ENCODE measurements at regions not wholly inside any gene's neighbourhood (a gene's known extent, or its start where the extent isn't known, plus 50 kb on each side); places are given as distances from the start of the nearest gene placed in this dataset.
"Not testable (repeated sequence)": the region's sequence is repeated elsewhere in the genome, so short reads cannot be mapped to it uniquely, and the experiment has no call there.

- no peak for DNase-seq
- Histone ChIP-seq H3K4me3 (ENCODE audit: insufficient read depth, low read depth, low read length, poor library complexity, severe bottlenecking) (no peak overlapping the region), H3K9me3 (ENCODE audit: control insufficient read depth, low read length) (no peaks in the 10 kb centered on the region), H3K27me3 (replicated peaks; ENCODE audit: control insufficient read depth, insufficient read depth, low read length, poor library complexity, severe bottlenecking) (no peaks in the 10 kb centered on the region), H3K27ac (ENCODE audit: insufficient read depth, low read length, poor library complexity, severe bottlenecking) (no peak overlapping the region), H3K4me1 (ENCODE audit: control insufficient read depth, insufficient read depth, low read length, poor library complexity, severe bottlenecking) (no peaks in the 10 kb centered on the region), H3K36me3 (ENCODE audit: control insufficient read depth, insufficient read depth, low read length) (no peaks in the 10 kb centered on the region)
These were observed 1534.6 kb downstream of the GRIK2 start for GRCh38 chr6:102928109-102928508.

- DNase-seq: no peak
- H3K4me3 ChIP-seq (ENCODE audit: insufficient read depth, low read depth, low read length, poor library complexity, severe bottlenecking): no peak overlapping the region
- H3K27me3 ChIP-seq (replicated peaks; ENCODE audit: control insufficient read depth, insufficient read depth, low read length, poor library complexity, severe bottlenecking): no peaks in the 10 kb centered on the region
- H3K36me3 ChIP-seq (ENCODE audit: control insufficient read depth, insufficient read depth, low read length): no peaks in the 10 kb centered on the region
- no peaks in the 10 kb centered on the region for H3K9me3 ChIP-seq (ENCODE audit: control insufficient read depth, low read length)
- H3K27ac ChIP-seq (ENCODE audit: insufficient read depth, low read length, poor library complexity, severe bottlenecking): no peak overlapping the region
- no peaks in the 10 kb centered on the region for H3K4me1 ChIP-seq (ENCODE audit: control insufficient read depth, insufficient read depth, low read length, poor library complexity, severe bottlenecking)
These were observed 1524.7 kb downstream of the GRIK2 start for GRCh38 chr6:102918161-102918560.

- H3K27ac ChIP-seq (ENCODE audit: insufficient read depth, low read length, poor library complexity, severe bottlenecking): no peak overlapping the region
- H3K4me3 ChIP-seq (ENCODE audit: insufficient read depth, low read depth, low read length, poor library complexity, severe bottlenecking): no peak overlapping the region
- no peaks in the 10 kb centered on the region for H3K9me3 ChIP-seq (ENCODE audit: control insufficient read depth, low read length)
- no peaks in the 10 kb centered on the region for H3K4me1 ChIP-seq (ENCODE audit: control insufficient read depth, insufficient read depth, low read length, poor library complexity, severe bottlenecking)
- no peaks in the 10 kb centered on the region for H3K36me3 ChIP-seq (ENCODE audit: control insufficient read depth, insufficient read depth, low read length)
- DNase-seq: no peak
- no peaks in the 10 kb centered on the region for H3K27me3 ChIP-seq (replicated peaks; ENCODE audit: control insufficient read depth, insufficient read depth, low read length, poor library complexity, severe bottlenecking)
These were observed 1518.1 kb downstream of the GRIK2 start for GRCh38 chr6:102911571-102911970.

GRCh38 chr6:102910701-102911139 is 1517.2 kb downstream of the GRIK2 start:
- H3K36me3 ChIP-seq (ENCODE audit: control insufficient read depth, insufficient read depth, low read length); H3K9me3 ChIP-seq (ENCODE audit: control insufficient read depth, low read length); H3K27ac ChIP-seq (ENCODE audit: insufficient read depth, low read length, poor library complexity, severe bottlenecking); H3K4me3 ChIP-seq (ENCODE audit: insufficient read depth, low read depth, low read length, poor library complexity, severe bottlenecking); H3K27me3 ChIP-seq (replicated peaks; ENCODE audit: control insufficient read depth, insufficient read depth, low read length, poor library complexity, severe bottlenecking); H3K4me1 ChIP-seq (ENCODE audit: control insufficient read depth, insufficient read depth, low read length, poor library complexity, severe bottlenecking); DNase-seq: not testable (repeated sequence)

GRCh38 chr6:102907181-102907580 is 1513.7 kb downstream of the GRIK2 start:
- H3K27ac ChIP-seq (ENCODE audit: insufficient read depth, low read length, poor library complexity, severe bottlenecking): no peak overlapping the region
- no peak overlapping the region for H3K4me3 ChIP-seq (ENCODE audit: insufficient read depth, low read depth, low read length, poor library complexity, severe bottlenecking)
- no peaks in the 10 kb centered on the region for H3K27me3 ChIP-seq (replicated peaks; ENCODE audit: control insufficient read depth, insufficient read depth, low read length, poor library complexity, severe bottlenecking)
- no peak for DNase-seq
- H3K9me3 ChIP-seq (ENCODE audit: control insufficient read depth, low read length): no peaks in the 10 kb centered on the region
- H3K4me1 ChIP-seq (ENCODE audit: control insufficient read depth, insufficient read depth, low read length, poor library complexity, severe bottlenecking): no peaks in the 10 kb centered on the region
- no peaks in the 10 kb centered on the region for H3K36me3 ChIP-seq (ENCODE audit: control insufficient read depth, insufficient read depth, low read length)

GRCh38 chr6:102902471-102902870 is 1509.0 kb downstream of the GRIK2 start:
- H3K9me3 ChIP-seq (ENCODE audit: control insufficient read depth, low read length): no peaks in the 10 kb centered on the region
- no peak for DNase-seq
- H3K4me3 ChIP-seq (ENCODE audit: insufficient read depth, low read depth, low read length, poor library complexity, severe bottlenecking): no peak overlapping the region
- H3K36me3 ChIP-seq (ENCODE audit: control insufficient read depth, insufficient read depth, low read length): no peaks in the 10 kb centered on the region
- no peaks in the 10 kb centered on the region for H3K4me1 ChIP-seq (ENCODE audit: control insufficient read depth, insufficient read depth, low read length, poor library complexity, severe bottlenecking)
- H3K27ac ChIP-seq (ENCODE audit: insufficient read depth, low read length, poor library complexity, severe bottlenecking): no peak overlapping the region
- H3K27me3 ChIP-seq (replicated peaks; ENCODE audit: control insufficient read depth, insufficient read depth, low read length, poor library complexity, severe bottlenecking): no peaks in the 10 kb centered on the region

GRCh38 chr6:102895683-102896082 is 1502.2 kb downstream of the GRIK2 start:
- H3K4me3 ChIP-seq (ENCODE audit: insufficient read depth, low read depth, low read length, poor library complexity, severe bottlenecking): no peak overlapping the region
- H3K36me3 ChIP-seq (ENCODE audit: control insufficient read depth, insufficient read depth, low read length): no peaks in the 10 kb centered on the region
- no peaks in the 10 kb centered on the region for H3K4me1 ChIP-seq (ENCODE audit: control insufficient read depth, insufficient read depth, low read length, poor library complexity, severe bottlenecking)
- no peak for DNase-seq
- H3K9me3 ChIP-seq (ENCODE audit: control insufficient read depth, low read length): no peaks in the 10 kb centered on the region
- H3K27me3 ChIP-seq (replicated peaks; ENCODE audit: control insufficient read depth, insufficient read depth, low read length, poor library complexity, severe bottlenecking): no peaks in the 10 kb centered on the region
- H3K27ac ChIP-seq (ENCODE audit: insufficient read depth, low read length, poor library complexity, severe bottlenecking): no peak overlapping the region

- H3K4me1 ChIP-seq (ENCODE audit: control insufficient read depth, insufficient read depth, low read length, poor library complexity, severe bottlenecking): no peaks in the 10 kb centered on the region
These were observed 1491.7 kb downstream of the GRIK2 start for GRCh38 chr6:102885165-102885564.

GRCh38 chr6:102853249-102853955 is 1459.9 kb downstream of the GRIK2 start:
- DNase-seq: no peak
- no peaks in the 10 kb centered on the region for H3K9me3 ChIP-seq (ENCODE audit: control insufficient read depth, low read length)
- H3K4me1 ChIP-seq (ENCODE audit: control insufficient read depth, insufficient read depth, low read length, poor library complexity, severe bottlenecking): no peaks in the 10 kb centered on the region
- no peak overlapping the region for H3K4me3 ChIP-seq (ENCODE audit: insufficient read depth, low read depth, low read length, poor library complexity, severe bottlenecking)
- H3K36me3 ChIP-seq (ENCODE audit: control insufficient read depth, insufficient read depth, low read length): no peaks in the 10 kb centered on the region
- no peak overlapping the region for H3K27ac ChIP-seq (ENCODE audit: insufficient read depth, low read length, poor library complexity, severe bottlenecking)
- H3K27me3 ChIP-seq (replicated peaks; ENCODE audit: control insufficient read depth, insufficient read depth, low read length, poor library complexity, severe bottlenecking): no peaks in the 10 kb centered on the region

More at GRCh38 chr6:102885165-102885564, 1491.7 kb downstream of the GRIK2 start:
- no peak overlapping the region for H3K4me3 ChIP-seq (ENCODE audit: insufficient read depth, low read depth, low read length, poor library complexity, severe bottlenecking)
- DNase-seq: no peak
- no peaks in the 10 kb centered on the region for H3K36me3 ChIP-seq (ENCODE audit: control insufficient read depth, insufficient read depth, low read length)
- H3K27ac ChIP-seq (ENCODE audit: insufficient read depth, low read length, poor library complexity, severe bottlenecking): no peak overlapping the region
- H3K9me3 ChIP-seq (ENCODE audit: control insufficient read depth, low read length): no peaks in the 10 kb centered on the region
- H3K27me3 ChIP-seq (replicated peaks; ENCODE audit: control insufficient read depth, insufficient read depth, low read length, poor library complexity, severe bottlenecking): no peaks in the 10 kb centered on the region

GRCh38 chr6:102848796-102849195 is 1455.3 kb downstream of the GRIK2 start:
- Histone ChIP-seq H3K4me1 (ENCODE audit: control insufficient read depth, insufficient read depth, low read length, poor library complexity, severe bottlenecking) (no peaks in the 10 kb centered on the region), H3K4me3 (ENCODE audit: insufficient read depth, low read depth, low read length, poor library complexity, severe bottlenecking) (no peak overlapping the region), H3K27ac (ENCODE audit: insufficient read depth, low read length, poor library complexity, severe bottlenecking) (no peak overlapping the region), H3K27me3 (replicated peaks; ENCODE audit: control insufficient read depth, insufficient read depth, low read length, poor library complexity, severe bottlenecking) (no peaks in the 10 kb centered on the region), H3K36me3 (ENCODE audit: control insufficient read depth, insufficient read depth, low read length) (no peaks in the 10 kb centered on the region), H3K9me3 (ENCODE audit: control insufficient read depth, low read length) (no peaks in the 10 kb centered on the region)
- no peak for DNase-seq

Data from effector memory CD4-positive, alpha-beta T cell (primary cell).